ENCODE measurements at regions not wholly inside any gene's neighbourhood (a gene's known extent, or its start where the extent isn't known, plus 50 kb on each side); places are given as distances from the start of the nearest gene placed in this dataset.
"Not testable (repeated sequence)": the region's sequence is repeated elsewhere in the genome, so short reads cannot be mapped to it uniquely, and the experiment has no call there.

DNA sequence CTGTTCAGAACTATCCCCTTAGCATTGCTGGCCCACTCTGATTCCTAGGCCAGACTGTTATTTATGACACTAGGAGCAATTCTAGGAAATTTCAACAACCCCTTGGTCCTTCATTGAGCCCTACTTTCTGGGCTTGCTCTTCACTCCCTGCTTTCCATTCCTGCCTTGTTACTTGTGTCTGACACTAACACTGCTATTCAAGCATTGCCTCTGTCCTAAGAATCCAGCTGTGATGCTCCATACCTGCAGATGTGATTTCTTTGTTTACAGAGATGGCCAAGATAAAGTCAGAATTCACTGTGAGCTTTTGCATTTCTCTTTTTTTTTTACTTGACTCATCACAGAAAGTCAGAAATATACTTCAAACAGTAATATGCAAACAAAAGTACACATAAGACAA is 377.2 kb upstream of the GOT2 start:
- Histone ChIP-seq H3K27ac (no peak overlapping the region), H3K36me3 (no peaks in the 10 kb centered on the region), H3K4me3 (no peak overlapping the region), H3K27me3 (no peaks in the 10 kb centered on the region), H3K9me3 (no peaks in the 10 kb centered on the region), H3K4me1 (no peaks in the 10 kb centered on the region)
- no peak for ATAC-seq (ENCODE audit: low FRiP score in 2 of 2)
- no peak for DNase-seq
- TF ChIP-seq, protein P1, sequence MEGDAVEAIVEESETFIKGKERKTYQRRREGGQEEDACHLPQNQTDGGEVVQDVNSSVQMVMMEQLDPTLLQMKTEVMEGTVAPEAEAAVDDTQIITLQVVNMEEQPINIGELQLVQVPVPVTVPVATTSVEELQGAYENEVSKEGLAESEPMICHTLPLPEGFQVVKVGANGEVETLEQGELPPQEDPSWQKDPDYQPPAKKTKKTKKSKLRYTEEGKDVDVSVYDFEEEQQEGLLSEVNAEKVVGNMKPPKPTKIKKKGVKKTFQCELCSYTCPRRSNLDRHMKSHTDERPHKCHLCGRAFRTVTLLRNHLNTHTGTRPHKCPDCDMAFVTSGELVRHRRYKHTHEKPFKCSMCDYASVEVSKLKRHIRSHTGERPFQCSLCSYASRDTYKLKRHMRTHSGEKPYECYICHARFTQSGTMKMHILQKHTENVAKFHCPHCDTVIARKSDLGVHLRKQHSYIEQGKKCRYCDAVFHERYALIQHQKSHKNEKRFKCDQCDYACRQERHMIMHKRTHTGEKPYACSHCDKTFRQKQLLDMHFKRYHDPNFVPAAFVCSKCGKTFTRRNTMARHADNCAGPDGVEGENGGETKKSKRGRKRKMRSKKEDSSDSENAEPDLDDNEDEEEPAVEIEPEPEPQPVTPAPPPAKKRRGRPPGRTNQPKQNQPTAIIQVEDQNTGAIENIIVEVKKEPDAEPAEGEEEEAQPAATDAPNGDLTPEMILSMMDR (IDR thresholded peaks at IDR 0.05) = no peak
- TF ChIP-seq POLR2AphosphoS5 (IDR thresholded peaks at IDR 0.05) (no peak), POLR2A (IDR thresholded peaks at IDR 0.05) (no peak), EP300 (IDR thresholded peaks at IDR 0.05) (no peak)

DNA sequence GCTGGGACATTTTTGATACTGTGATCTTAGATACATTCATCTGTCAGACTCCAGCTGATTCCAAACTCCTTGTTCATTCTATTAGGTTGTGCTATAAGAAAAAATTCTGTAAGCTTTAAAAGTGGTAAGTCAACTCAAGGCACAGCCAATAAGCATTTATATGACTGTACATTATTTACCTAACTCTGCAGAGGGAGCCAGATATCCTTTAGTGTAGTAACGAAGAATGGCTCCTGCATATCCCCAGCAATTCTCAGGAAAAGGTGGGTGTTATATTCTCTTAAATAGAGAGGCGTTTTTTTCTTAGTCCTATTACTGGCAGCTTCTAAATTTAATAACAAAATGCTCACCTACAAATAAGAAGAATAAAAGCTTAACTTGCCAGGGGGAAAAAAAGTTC is 374.3 kb upstream of the GOT2 start:
- DNase-seq (no peak), ATAC-seq (ENCODE audit: low FRiP score in 2 of 2) (no peak)
- no peaks in the 10 kb centered on the region for H3K9me3 ChIP-seq
- no peak overlapping the region for H3K27ac ChIP-seq
- H3K27me3 ChIP-seq = no peaks in the 10 kb centered on the region
- no peak overlapping the region for H3K4me3 ChIP-seq
- H3K36me3 ChIP-seq = no peaks in the 10 kb centered on the region
- 33 to 43% methylated on average over 2 of the region's 2 CpGs for WGBS, 2 donors
- no peaks in the 10 kb centered on the region for H3K4me1 ChIP-seq
- no peak for TF ChIP-seq POLR2AphosphoS5 (IDR thresholded peaks at IDR 0.05)

DNA sequence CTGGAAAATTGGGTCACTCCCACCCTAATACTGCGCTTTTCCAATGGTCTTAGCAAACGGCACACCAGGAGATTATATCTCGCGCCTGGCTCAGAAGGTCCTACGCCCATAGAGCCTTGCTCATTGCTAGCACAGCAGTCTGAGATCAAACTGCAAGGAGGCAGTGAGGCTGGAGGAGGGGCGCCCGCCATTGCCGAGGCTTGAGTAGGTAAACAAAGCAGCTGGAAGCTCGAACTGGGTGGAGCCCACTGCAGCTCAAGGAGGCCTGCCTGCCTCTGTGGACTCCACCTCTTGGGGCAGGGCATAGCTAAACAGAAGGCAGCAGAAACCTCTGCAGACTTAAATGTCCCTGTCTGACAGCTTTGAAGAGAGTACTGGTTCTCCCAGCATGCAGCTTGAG is 362.6 kb upstream of the GOT2 start:
- H3K27me3 ChIP-seq; H3K9me3 ChIP-seq; H3K36me3 ChIP-seq; H3K4me3 ChIP-seq; H3K27ac ChIP-seq; H3K4me1 ChIP-seq; ATAC-seq (ENCODE audit: low FRiP score in 2 of 2): not testable (repeated sequence)
- 88 to 93% methylated on average over 8 to 9 of the region's 9 CpGs for WGBS, 2 donors
- peak in 1 of 2 donors; percentile 20 for DNase-seq

DNA sequence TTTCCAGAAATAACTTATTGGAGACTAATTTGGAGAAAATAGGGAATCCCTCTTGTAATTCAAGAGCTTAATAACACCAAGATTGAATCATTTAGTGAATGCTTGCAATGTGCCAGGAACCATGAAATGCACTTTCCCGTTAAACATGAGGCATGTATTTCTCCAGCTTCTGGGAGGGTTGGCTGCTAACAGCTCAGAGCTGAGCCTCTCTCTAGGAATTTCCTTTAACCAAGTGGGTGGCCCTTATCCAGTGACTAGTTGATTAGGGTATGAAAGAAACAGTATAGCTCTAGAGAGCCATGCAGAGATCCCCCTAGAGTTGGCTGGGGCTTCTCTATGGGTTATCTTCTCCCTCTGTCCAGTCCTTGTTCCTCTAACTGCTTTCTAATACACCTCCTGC is 356.4 kb upstream of the GOT2 start:
- no peak for DNase-seq
- no peak overlapping the region for H3K4me3 ChIP-seq
- H3K27ac ChIP-seq = no peak overlapping the region
- no peaks in the 10 kb centered on the region for H3K27me3 ChIP-seq
- no peaks in the 10 kb centered on the region for H3K9me3 ChIP-seq
- no peaks in the 10 kb centered on the region for H3K36me3 ChIP-seq
- TF ChIP-seq POLR2A (IDR thresholded peaks at IDR 0.05) (no peak), EP300 (IDR thresholded peaks at IDR 0.05) (no peak), POLR2AphosphoS5 (IDR thresholded peaks at IDR 0.05) (no peak)
- TF ChIP-seq, protein P1 (IDR thresholded peaks at IDR 0.05) = no peak
- no peak for ATAC-seq (ENCODE audit: low FRiP score in 2 of 2)
- H3K4me1 ChIP-seq = no peaks in the 10 kb centered on the region
- 77 to 79% methylated on average over 1 of the region's 1 CpG for WGBS, 2 donors

DNA sequence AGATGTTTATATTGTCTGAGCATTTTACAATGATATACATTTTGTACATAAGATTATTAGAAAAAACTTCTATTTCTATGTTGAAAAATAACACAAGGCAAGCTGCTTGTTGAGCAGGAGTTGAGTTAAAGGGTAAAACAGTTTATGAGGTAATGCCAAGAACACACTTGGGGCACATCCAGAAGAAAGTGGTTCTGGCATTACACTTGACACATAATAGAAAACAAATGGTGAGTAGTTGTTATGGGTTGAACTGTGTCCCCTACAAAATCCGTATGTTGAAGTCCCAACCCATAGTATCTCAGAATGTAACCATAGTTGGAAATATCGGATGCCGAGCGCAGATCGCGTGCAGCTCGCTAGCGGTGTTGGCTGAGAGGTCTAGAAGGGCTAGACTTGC is 354.3 kb upstream of the GOT2 start:
- ATAC-seq (ENCODE audit: low FRiP score in 2 of 2) (no peak), DNase-seq (no peak)
- Histone ChIP-seq H3K36me3 (no peaks in the 10 kb centered on the region), H3K27ac (no peak overlapping the region), H3K27me3 (no peaks in the 10 kb centered on the region), H3K4me3 (no peak overlapping the region), H3K4me1 (no peaks in the 10 kb centered on the region), H3K9me3 (no peaks in the 10 kb centered on the region)
- no peak for TF ChIP-seq EP300 (IDR thresholded peaks at IDR 0.05)
- no peak for TF ChIP-seq POLR2A (IDR thresholded peaks at IDR 0.05)
- TF ChIP-seq, protein P1 (IDR thresholded peaks at IDR 0.05) = no peak
- no peak for TF ChIP-seq POLR2AphosphoS5 (IDR thresholded peaks at IDR 0.05)
- WGBS, 2 donors = 82 to 88% methylated on average over 8 of the region's 8 CpGs

DNA sequence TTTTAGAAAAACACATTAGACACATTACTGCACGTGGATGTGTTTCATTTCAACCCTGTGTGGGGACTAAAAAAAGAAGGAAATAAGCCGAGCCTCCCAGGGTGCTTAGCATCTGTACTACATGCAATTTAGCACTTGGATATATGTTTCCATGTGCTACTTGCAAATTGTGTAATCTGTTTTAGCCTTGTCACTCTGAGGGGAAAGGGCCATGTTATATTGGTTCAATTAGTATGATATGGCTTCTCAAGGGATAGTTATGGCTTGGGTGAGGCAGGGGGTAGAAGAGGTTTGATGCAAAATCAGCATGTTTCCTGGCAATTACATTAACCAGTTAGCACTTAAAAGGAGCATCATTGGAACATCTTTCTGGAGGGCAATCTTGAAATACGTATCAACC is 353.5 kb upstream of the GOT2 start:
- H3K36me3 ChIP-seq = no peaks in the 10 kb centered on the region
- ATAC-seq (ENCODE audit: low FRiP score in 2 of 2) (no peak), DNase-seq (no peak)
- TF ChIP-seq EP300 (IDR thresholded peaks at IDR 0.05) (no peak), POLR2AphosphoS5 (IDR thresholded peaks at IDR 0.05) (no peak), POLR2A (IDR thresholded peaks at IDR 0.05) (no peak)
- TF ChIP-seq, protein P1 (IDR thresholded peaks at IDR 0.05) = no peak
- no peaks in the 10 kb centered on the region for H3K9me3 ChIP-seq
- H3K4me1 ChIP-seq = no peaks in the 10 kb centered on the region
- no peaks in the 10 kb centered on the region for H3K27me3 ChIP-seq
- 69 to 82% methylated on average over 3 of the region's 3 CpGs for WGBS, 2 donors
- no peak overlapping the region for H3K4me3 ChIP-seq
- H3K27ac ChIP-seq = no peak overlapping the region

All from upper lobe of left lung (tissue), 6 donors.